Activated CD8-positive, alpha-beta memory T cell treated with anti-CD3 and anti-CD28 coated beads for 4 hours (primary cell): ENCODE measurements at regions not wholly inside any gene's neighbourhood (a gene's known extent, or its start where the extent isn't known, plus 50 kb on each side); places are given as distances from the start of the nearest gene placed in this dataset.
"Not testable (repeated sequence)": the region's sequence is repeated elsewhere in the genome, so short reads cannot be mapped to it uniquely, and the experiment has no call there.

Experiments
- DNase-seq, 2 donors: peaks; one replicate each; pipeline ENCODE4 v3.0.0-alpha.2; 2020; ENCODE audit warnings: low read depth in 2 of 2

- no peak for DNase-seq
Measured at GRCh38 chr9:78905387-78905786, 608.5 kb downstream of the PSAT1 start.

DNA sequence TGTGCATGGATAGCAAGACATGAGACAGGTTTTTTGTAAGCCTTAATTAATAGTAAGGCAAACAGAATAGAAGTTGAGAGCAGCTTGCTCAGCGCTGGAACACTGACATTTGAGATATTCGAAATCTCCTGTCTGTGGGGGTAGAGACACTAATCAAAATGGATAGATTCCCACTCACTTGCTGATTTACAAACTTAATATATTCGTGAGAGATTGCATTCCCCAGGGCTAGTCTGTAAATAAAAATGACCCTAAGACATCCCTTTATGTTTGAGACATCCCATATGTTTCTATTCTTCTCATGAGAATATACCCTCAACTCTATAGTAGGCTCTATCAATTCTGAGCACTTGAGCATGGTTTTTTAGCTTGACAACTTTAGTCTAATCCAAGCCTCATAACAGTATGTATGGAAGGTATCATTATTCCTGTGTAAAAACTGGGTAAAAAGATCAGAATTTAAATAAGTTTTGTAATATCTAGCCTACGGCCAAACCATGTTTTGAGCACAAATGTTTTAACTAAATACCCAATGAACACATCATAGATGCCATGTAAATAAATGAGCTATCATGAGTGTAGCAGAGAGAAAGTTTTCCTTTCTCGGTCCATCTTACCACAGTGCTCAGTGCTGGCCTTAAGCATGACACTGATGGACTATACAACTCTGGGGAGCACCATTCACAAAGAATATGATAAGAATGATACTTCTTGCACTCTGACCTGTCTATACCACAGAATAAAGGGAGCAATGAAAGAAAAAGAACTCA, 609.2 kb downstream of the PSAT1 start:
- no peak for DNase-seq

GRCh38 chr9:78909566-78909965, 612.6 kb downstream of the PSAT1 start:
- no peak for DNase-seq

DNA sequence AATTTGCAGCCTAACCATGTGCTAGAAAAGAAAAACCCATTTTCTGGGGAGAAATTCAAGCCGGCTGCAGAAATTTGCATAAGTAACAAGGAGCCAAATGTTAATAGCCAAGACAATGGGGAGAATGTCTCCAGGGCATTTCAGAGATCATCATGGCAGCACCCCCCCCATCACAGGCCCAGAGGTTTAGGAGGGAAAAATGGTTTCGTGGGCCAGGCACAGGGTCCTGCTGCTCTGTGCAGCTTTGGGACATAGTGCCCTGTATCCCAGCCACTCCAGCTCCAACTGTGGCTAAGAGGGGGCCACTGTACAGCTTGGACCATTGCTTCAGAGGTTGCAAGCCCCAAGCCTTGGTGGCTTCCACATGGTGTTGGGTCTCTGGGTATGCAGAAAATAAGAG, 620.0 kb downstream of the PSAT1 start:
- not testable (repeated sequence) for DNase-seq

GRCh38 chr9:78918976-78919375, 622.1 kb downstream of the PSAT1 start:
- no peak for DNase-seq

DNA sequence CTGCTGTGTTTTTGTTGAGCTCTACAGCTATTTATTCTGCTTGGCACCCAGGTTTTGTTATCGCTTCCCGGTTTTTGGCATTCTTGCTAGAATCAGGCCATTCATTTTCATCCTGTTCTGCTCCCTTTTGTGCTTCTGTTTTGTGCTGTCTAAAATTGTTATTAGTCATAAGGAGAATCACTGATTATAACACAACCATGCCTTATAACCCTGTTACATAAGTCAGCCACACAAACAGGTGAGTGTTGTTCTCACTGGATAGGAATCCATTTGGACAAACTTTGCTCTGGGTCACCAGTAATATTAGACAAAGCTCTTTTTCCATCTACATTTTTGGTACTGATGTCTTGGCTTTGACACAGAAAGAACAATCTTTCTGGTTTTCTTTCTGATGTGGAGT, 622.8 kb downstream of the PSAT1 start:
- no peak for DNase-seq

DNA sequence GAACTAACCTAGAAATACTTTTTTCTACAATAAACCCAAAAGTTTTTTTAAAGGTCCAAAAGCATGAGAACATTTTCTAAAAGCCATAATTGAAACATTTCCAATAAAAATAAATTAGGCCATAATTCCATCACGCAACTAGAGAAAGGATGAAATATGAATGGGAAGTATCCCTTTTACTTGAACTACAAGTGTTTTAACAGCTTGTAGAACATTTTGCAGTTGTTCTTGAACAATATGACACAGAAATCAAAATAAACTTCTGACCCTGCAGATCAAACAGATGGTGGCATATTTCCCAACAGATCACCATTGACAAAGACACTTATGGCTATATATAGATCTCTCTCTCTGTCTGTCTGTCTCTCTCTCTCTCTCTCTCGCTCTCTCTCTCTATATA, 624.4 kb downstream of the PSAT1 start:
- no peak for DNase-seq

- DNase-seq = no peak
Measured at GRCh38 chr9:78923966-78924659, 627.2 kb downstream of the PSAT1 start.

DNA sequence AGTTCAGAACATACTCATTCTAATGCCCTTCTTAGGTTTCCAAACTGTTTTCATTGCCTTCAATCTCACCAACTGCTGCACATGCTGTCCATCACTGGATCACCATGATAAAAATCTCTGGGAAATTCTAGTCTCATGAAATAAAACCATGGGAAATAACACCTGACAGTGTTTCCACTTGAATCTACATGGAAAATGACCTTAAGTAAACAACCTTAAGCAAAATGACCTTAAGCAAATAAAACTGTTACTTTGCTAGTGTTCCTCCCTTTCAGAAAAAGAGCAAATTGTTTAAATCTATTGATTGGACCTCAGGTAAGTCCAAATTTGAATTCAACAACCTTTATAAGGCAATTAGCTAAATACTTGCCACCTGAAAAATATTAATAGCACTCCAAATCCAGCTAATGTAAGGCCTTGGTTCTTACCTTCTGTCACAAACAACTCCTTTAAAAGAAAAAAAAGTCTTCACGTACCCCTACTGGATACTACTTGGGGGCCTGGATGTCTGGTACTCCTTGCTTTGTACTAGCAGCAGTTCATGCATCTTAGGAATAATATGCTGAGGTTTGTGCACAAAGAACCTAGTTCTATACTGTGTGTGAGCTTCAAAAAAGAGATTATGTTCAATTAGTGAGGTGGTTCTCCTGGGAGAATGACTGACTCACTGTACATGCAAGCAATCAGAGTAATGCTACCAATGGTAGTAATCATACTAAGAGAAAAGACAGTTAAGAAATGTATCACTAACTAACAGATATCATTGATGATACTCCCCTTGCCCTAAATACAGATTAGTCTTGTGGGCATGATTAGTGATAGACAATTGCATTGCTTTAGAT, 630.4 kb downstream of the PSAT1 start:
- DNase-seq = no peak

- DNase-seq = no peak
Measured at GRCh38 chr9:78928625-78929405, 631.9 kb downstream of the PSAT1 start.

DNA sequence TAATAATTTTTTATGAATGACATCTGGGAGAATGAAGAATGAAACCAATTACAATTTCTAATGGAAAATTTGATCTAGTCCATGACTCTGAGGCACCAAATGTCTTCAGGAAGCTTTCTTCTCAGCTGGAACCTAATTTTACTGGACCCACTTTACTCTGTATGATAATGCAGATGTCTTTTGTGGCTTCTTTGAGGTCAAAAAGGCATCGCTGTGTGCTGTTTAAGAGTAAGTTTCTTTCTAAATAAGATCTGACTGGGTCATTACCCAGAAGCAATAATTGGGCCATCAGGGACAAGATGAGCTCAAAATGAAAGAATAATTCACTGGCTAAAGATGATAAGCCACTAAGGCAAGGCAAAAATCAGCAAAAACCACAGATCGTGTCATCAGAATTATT, 633.4 kb downstream of the PSAT1 start:
- DNase-seq = no peak

DNA sequence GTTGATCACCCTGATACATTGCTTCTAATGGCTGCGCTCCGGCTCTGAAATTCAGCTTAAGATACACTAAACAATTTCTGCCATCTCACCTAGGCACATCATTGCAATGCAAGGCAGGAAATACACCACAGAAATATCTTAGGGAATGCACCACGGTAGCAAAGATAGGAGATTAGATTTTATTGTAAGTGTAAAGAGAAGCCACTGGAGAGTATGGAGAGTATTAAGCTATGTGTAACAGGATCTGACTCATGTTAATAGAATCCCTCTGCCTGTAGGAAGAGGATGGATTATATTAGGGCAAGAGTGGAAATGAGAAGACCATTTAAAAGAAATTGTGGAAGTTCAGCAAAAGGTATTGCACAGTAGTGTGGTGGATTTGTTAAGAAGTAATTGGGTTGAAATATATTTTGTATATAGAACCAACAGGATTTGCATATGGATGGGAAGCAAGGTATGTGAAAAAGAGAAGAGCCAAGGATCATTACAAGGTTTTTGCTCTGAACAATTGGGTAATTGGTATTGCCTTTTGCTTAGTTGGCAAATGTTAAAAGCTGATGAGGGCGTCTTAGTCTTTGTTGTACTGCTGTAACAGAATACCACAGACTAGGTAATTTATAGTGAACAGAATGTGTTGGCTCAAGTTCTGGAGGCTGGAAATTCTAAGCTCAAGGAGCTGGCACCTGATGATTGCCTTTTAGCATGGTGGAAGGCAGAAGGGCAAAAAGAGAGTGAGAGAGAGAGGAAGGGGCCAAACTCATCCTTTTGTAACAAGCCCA, 636.1 kb downstream of the PSAT1 start:
- no peak for DNase-seq

DNA sequence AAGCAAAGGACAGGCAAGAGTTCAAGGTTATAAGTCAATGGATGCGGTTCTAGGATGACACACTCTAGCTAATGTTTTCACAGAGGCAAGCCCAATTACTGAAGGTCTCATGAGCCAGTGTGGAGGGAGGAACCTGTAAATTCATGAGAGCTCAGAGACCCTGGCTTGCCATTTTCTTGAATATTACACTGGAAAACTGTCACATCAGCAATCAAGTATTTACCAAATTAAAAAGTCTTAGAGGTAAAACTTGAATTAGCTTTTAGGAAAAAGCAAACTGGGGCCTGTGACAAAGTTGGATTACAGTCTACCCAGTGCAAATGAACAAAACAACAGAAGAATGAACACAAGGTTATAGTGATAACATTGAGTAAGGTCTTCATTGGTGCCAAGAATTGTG, 636.9 kb upstream of the TLE4 start:
- no peak for DNase-seq

DNA sequence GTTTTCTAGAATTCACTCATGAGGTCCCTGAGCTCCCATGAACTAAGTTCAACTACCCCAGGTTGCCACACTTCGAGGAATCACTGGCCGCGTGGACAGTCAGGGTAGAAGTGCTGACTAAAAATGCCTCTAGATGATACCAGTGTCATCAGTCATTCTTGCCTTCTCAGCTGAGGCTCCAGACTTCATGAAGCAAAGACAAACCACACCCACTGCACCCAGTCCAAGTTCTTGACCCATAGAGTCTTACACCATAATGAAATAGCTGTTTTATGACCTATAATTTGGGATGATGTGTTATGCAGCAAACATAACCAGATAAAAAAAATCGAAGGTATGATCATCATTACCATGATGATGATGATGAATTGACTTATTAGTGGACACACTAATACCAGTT, 632.9 kb upstream of the TLE4 start:
- DNase-seq = no peak

DNA sequence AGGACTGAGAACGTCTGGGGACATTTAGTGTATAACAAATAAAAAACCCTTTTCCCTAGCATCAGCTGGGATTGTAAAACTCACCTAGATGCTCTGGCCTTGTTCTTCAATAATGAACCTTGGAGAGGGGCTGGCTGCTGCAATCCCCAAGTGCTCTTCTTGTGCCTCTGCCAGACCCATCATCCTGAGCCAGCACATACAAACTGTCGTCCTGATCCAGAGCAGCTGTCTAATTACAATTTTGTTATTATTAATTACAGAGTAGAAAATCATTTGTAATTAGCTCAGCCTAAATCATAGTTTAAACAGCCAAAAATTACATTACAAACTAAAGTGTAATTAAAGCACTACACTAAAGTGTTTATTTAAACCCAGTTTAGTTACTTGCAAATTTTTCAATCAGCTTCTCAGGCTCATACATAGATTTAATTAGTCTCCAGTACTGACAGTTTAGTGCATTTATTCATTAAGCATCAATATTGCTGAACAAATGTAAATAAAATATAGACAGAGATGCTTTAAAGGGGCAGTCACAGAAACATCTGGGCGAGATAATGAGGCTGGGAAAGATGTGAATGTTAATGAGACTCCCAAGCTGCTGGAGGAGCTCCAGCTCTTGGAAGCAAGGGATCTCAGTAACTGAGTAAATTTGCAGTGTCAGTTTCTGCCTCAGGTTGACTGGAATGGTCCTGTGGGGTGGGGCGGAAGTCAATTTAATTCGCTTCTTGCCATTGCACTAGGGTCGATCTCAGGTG, 632.3 kb upstream of the TLE4 start:
- DNase-seq = no peak

GRCh38 chr9:78940121-78940855, 631.5 kb upstream of the TLE4 start:
- DNase-seq = no peak

DNA sequence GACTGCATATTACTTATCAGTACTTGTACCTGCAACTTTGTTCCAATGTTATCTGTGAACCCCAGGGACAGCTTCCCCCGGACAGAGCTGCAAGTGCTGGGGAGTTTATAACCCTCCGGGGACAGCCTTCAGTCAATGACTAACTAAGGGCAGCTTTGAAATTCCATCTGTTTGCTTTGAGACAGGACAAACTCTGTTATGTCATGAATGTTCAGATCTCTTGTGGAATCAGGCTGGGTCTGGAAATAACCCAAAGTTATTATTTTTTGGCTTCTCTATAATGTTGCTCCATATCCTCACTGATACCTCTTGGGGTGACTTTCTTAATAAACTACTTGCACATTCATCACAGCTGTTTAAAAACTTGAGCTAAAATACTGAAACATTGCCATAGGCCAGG, 617.5 kb upstream of the TLE4 start:
- no peak for DNase-seq

DNA sequence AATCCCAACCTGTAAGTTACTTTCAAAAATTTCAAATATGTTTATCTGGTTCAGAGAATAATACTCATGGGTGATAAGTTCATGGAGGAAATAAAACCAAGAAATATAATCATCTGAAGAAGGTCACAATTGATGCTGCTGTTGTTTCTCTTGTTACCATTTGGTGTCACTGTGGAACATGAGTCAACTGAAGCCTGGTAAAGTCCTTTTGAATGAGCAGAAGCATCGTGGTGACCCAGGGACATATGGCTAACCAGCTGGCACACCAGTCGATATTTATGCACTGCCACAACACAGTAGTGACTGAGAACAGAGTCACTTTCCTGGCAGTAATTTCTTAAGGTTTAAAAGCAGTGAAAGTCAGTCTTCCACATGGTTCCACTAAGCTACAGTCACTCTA, 612.9 kb upstream of the TLE4 start:
- DNase-seq = no peak

DNA sequence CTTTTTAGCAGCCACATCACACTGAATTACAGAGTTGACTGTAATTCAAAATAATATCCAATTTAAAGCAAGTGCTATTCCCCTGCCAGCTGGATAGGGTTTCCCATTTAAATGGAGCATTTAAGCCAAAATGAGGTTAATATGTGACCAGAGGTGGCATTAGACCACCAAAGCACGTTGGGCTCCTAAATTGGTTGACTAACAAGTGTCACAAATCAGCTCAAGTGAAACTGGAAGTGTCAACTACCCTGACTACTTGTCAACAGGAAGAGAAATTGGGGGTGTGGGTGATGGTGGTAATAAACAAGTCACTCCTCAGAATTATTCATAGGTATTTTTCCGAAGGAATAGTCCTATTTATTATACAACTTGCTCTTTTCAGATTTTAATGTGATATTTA, 609.6 kb upstream of the TLE4 start:
- no peak for DNase-seq

GRCh38 chr9:78963911-78964310, 607.9 kb upstream of the TLE4 start:
- no peak for DNase-seq
